NB4 (cell line): ENCODE measurements at regions not wholly inside any gene's neighbourhood (a gene's known extent, or its start where the extent isn't known, plus 50 kb on each side); places are given as distances from the start of the nearest gene placed in this dataset.

Experiments used
- DNase-seq: peaks from one replicate; pipeline ENCODE4 v3.0.0; 2010; ENCODE audit warnings: low read depth
- H3K4me3 ChIP-seq: one replicate; pipeline ENCODE4 v1.5.1; 2011; ENCODE audit warnings: mild to moderate bottlenecking, low read depth, low read length, moderate library complexity
- CTCF ChIP-seq: IDR thresholded peaks from one replicate; pipeline ENCODE4 v1.5.1; 2012; ENCODE audit warnings: low read depth, low read length
- MAX ChIP-seq: IDR thresholded peaks from 2 replicates; pipeline ENCODE4 v1.6.1; 2011; ENCODE audit warnings: low read depth, low read length
- MYC ChIP-seq: IDR thresholded peaks from 2 replicates; pipeline ENCODE4 v1.6.1; 2011; ENCODE audit warnings: low read depth, low read length
- POLR2A ChIP-seq: IDR thresholded peaks from 2 replicates; pipeline ENCODE4 v1.6.1; 2011; ENCODE audit warnings: mild to moderate bottlenecking; ENCODE audit not compliant: insufficient read length; ENCODE audit errors: extremely low read depth

- TF ChIP-seq MYC (no peak), CTCF (no peak), POLR2A (no peak), MAX (no peak)
- H3K4me3 ChIP-seq: no peak overlapping the region
- no peak for DNase-seq
Observed at GRCh38 chr12:92601680-92602079, 101.1 kb upstream of the PLEKHG7 start.

GRCh38 chr12:92601176-92601575, 101.6 kb upstream of the PLEKHG7 start:
- no peak for DNase-seq
- TF ChIP-seq MYC: no peak
- no peak for TF ChIP-seq POLR2A
- no peak for TF ChIP-seq MAX
- no peak for TF ChIP-seq CTCF
- no peak overlapping the region for H3K4me3 ChIP-seq

DNA sequence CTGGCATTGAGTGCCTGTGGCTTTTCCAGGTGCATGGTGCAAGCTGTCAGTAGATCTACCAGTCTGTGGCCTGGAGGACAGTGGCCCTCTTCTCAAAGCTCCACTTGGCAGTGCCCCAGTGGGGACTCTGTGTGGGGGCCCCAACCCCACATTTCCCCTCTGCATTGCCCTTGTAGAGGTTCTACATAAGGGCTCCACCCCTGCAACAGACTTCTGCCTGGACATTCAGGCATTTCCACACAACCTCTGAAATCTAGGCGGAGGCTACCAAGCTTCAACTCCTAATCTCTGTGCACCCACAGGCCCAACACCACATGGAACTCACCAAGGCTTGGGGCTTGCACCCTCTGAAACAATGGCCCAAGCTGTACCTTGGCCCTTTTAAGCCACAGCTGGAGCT, 102.7 kb upstream of the PLEKHG7 start:
- TF ChIP-seq POLR2A (no peak), MAX (no peak), MYC (no peak), CTCF (no peak)
- H3K4me3 ChIP-seq: no peak overlapping the region
- no peak for DNase-seq

DNA sequence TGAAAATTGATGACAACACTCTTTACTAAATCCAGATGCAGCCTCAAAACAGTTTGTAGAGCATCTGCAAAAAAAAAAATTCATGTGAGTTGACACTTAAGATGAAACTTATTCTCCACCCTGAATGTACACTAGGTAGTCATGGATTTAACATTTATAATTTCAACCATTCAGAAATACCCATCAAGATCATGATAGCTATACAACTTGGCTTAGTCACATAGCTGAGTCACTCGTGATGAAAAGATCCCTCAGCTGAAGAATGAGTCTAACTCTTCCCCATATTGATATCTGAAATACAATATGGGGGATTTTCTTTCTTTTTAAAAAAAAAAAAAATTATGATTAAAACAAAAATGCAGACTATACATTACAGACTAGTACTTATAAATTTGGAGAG, 104.8 kb upstream of the PLEKHG7 start:
- no peak for DNase-seq
- no peak overlapping the region for H3K4me3 ChIP-seq
- TF ChIP-seq MAX: no peak
- TF ChIP-seq MYC: no peak
- no peak for TF ChIP-seq POLR2A
- no peak for TF ChIP-seq CTCF

DNA sequence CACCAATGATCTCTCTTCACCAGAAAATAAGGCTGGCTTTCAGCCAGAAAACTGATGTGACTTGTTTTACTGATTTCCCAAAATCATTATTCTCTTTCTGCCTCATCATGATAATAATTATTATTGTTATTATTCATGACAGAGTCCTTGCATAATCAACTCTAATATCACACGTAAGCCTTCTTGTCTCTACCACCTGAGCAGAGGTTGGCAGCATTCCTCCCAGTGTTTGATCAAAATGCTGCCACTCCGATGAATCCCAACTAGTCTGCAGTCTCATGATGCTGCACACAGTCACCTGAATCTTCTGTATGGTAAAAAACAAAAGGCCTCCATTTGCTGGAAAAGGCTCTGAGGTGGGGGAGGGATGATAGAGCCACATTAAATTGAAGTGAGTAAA, 105.7 kb upstream of the PLEKHG7 start:
- TF ChIP-seq MYC: no peak
- no peak for TF ChIP-seq MAX
- no peak for TF ChIP-seq POLR2A
- TF ChIP-seq CTCF: no peak
- DNase-seq: no peak
- no peak overlapping the region for H3K4me3 ChIP-seq

GRCh38 chr12:92596383-92596782, 106.4 kb upstream of the PLEKHG7 start:
- no peak overlapping the region for H3K4me3 ChIP-seq
- DNase-seq: no peak
- TF ChIP-seq MYC (no peak), POLR2A (no peak), MAX (no peak), CTCF (no peak)
